ENCODE measurements at regions not wholly inside any gene's neighbourhood (a gene's known extent, or its start where the extent isn't known, plus 50 kb on each side); places are given as distances from the start of the nearest gene placed in this dataset.
"Not testable (repeated sequence)": the region's sequence is repeated elsewhere in the genome, so short reads cannot be mapped to it uniquely, and the experiment has no call there.

- TF ChIP-seq ZNF274 (IDR thresholded peaks at IDR 0.05; ENCODE audit: borderline replicate concordance, extremely low read depth, low read length) (no peak), CBX5 (IDR thresholded peaks at IDR 0.05; ENCODE audit: low read depth, low read length) (no peak), TAF7 (optimal IDR thresholded peaks at IDR 0.05; ENCODE audit: borderline replicate concordance, low read depth, low read length) (no peak), NRF1 (IDR thresholded peaks at IDR 0.05; ENCODE audit: low read depth, low read length) (no peak), POLR2AphosphoS5 (IDR thresholded peaks at IDR 0.05; ENCODE audit: low read depth, low read length) (no peak)
Observed at GRCh38 chr1:101497881-101498559, 261.2 kb downstream of the S1PR1 start (continued).

GRCh38 chr1:101504106-101504505, 267.3 kb downstream of the S1PR1 start:
- H3K23ac ChIP-seq (ENCODE audit: insufficient read length); H2BK12ac ChIP-seq (ENCODE audit: low read depth, low read length); H2BK120ac ChIP-seq (replicated peaks; ENCODE audit: low read depth, low read length); FAIRE-seq; H2BK20ac ChIP-seq (ENCODE audit: low read length); H2AK5ac ChIP-seq (ENCODE audit: low read depth, low read length); H3K79me2 ChIP-seq (ENCODE audit: control insufficient read depth in 1 of 2, insufficient read depth in 2 of 2, low read length in 2 of 2); H4K20me1 ChIP-seq (replicated peaks in 1 of 2; ENCODE audit: control insufficient read depth in 1 of 2, insufficient read depth in 2 of 2, low read length in 2 of 2); H3K14ac ChIP-seq (ENCODE audit: insufficient read length); H4K8ac ChIP-seq (ENCODE audit: extremely low read depth, insufficient read depth, low read length); H3K4me2 ChIP-seq (ENCODE audit: insufficient read depth in 1 of 2, low read depth in 2 of 2, low read length in 2 of 2); H4K91ac ChIP-seq (replicated peaks; ENCODE audit: insufficient read length, low read length); H3K9me3 ChIP-seq (ENCODE audit: insufficient read depth in 2 of 2, low read depth in 1 of 2, low read length in 1 of 2); H4K5ac ChIP-seq (ENCODE audit: insufficient read length, low read depth, low read length); H3K4ac ChIP-seq (replicated peaks; ENCODE audit: insufficient read length, low read depth, low read length); H3K23me2 ChIP-seq (ENCODE audit: low read depth, low read length); POLR2A ChIA-PET (ENCODE audit: partially characterized antibody); DNase-seq (ENCODE audit: low read depth in 1 of 2, low spot score in 2 of 2); H3K4me3 ChIP-seq (ENCODE audit: extremely low read depth in 1 of 4, insufficient read depth in 2 of 4, low read depth in 3 of 4, low read length in 4 of 4); H3K27ac ChIP-seq (ENCODE audit: low read depth, low read length); H2BK15ac ChIP-seq (ENCODE audit: low read length); H3K36me3 ChIP-seq (ENCODE audit: control insufficient read depth in 2 of 4, insufficient read depth in 4 of 4, low read length in 3 of 4); H3K4me1 ChIP-seq (replicated peaks in 1 of 4; ENCODE audit: control insufficient read depth in 3 of 4, insufficient read depth in 4 of 4, low read length in 3 of 4); H3K18ac ChIP-seq (ENCODE audit: extremely low read depth, low read length); H3K56ac ChIP-seq (replicated peaks; ENCODE audit: insufficient read length, low read depth, low read length); H3K79me1 ChIP-seq (ENCODE audit: low read depth, low read length); H2BK5ac ChIP-seq (ENCODE audit: low read depth, low read length); H3K9ac ChIP-seq (replicated peaks in 1 of 4; ENCODE audit: extremely low read depth in 1 of 4, low read depth in 3 of 4, low read length in 3 of 4); H3K27me3 ChIP-seq (replicated peaks in 1 of 4; ENCODE audit: control insufficient read depth in 3 of 4, extremely low read depth in 1 of 4, insufficient read depth in 3 of 4, low read length in 3 of 4); H2AFZ ChIP-seq (ENCODE audit: low read length): not testable (repeated sequence)
- WGBS, 2 experiments (ENCODE audit: extremely low coverage in 1 of 2, insufficient coverage in 1 of 2, insufficient read length in 1 of 2, insufficient replicate concordance in 2 of 2, low coverage in 1 of 2, low lambda C conversion rate in 2 of 2, missing lambda C conversion rate in 1 of 2) = 100% methylated on average over 2 of the region's 2 CpGs; no CpG with 5 or more reads in 1 of the 2 experiments
- CTCF ChIA-PET (ENCODE audit: partially characterized antibody) = interaction anchor here (0.9 kb wide), 1 partner anchor 64 kb away, joined by 3 read pairs; no protein-coding TSS in a partner anchor
